Hematopoietic multipotent progenitor cell treated with erythropoietin and hydrocortisone succinate and interleukin-3 and kit ligand, for 6 days (in vitro differentiated cells): ENCODE measurements at regions not wholly inside any gene's neighbourhood (a gene's known extent, or its start where the extent isn't known, plus 50 kb on each side); places are given as distances from the start of the nearest gene placed in this dataset.
"Not testable (repeated sequence)": the region's sequence is repeated elsewhere in the genome, so short reads cannot be mapped to it uniquely, and the experiment has no call there.

ENCODE experiments used
- DNase-seq: peaks from one replicate; pipeline ENCODE4 v3.0.0-alpha.2; 2015

GRCh38 chrY:18906198-18906597 lies 132.7 kb upstream of the HSFY2 start:
- not testable (repeated sequence) for DNase-seq

GRCh38 chrY:18904296-18904695 lies 130.8 kb upstream of the HSFY2 start:
- DNase-seq = no peak

GRCh38 chrY:18891994-18892393 lies 118.5 kb upstream of the HSFY2 start:
- DNase-seq = no peak

GRCh38 chrY:18889548-18889947 lies 116.0 kb upstream of the HSFY2 start:
- no peak for DNase-seq

GRCh38 chrY:18884748-18885147 lies 111.2 kb upstream of the HSFY2 start:
- DNase-seq = no peak

- DNase-seq = not testable (repeated sequence)
These were observed 95.6 kb upstream of the HSFY2 start for GRCh38 chrY:18869145-18869544.

- not testable (repeated sequence) for DNase-seq
These were observed 93.5 kb upstream of the HSFY2 start for GRCh38 chrY:18866887-18867551.

GRCh38 chrY:18860856-18861255 lies 87.3 kb upstream of the HSFY2 start:
- not testable (repeated sequence) for DNase-seq

- DNase-seq = not testable (repeated sequence)
These were observed 85.1 kb upstream of the HSFY2 start for GRCh38 chrY:18858484-18859191.

- not testable (repeated sequence) for DNase-seq
These were observed 81.6 kb upstream of the HSFY2 start for GRCh38 chrY:18855184-18855583.

GRCh38 chrY:18853323-18853722 lies 79.8 kb upstream of the HSFY2 start:
- not testable (repeated sequence) for DNase-seq

- DNase-seq = not testable (repeated sequence)
These were observed 63.1 kb upstream of the HSFY2 start for GRCh38 chrY:18836643-18837042.
